Daoy (cell line): ENCODE measurements at regions not wholly inside any gene's neighbourhood (a gene's known extent, or its start where the extent isn't known, plus 50 kb on each side); places are given as distances from the start of the nearest gene placed in this dataset.

ENCODE experiments used
- DNase-seq: peaks from one replicate; pipeline ENCODE4 v3.0.0-alpha.2; 2015; ENCODE audit warnings: low read depth

DNA sequence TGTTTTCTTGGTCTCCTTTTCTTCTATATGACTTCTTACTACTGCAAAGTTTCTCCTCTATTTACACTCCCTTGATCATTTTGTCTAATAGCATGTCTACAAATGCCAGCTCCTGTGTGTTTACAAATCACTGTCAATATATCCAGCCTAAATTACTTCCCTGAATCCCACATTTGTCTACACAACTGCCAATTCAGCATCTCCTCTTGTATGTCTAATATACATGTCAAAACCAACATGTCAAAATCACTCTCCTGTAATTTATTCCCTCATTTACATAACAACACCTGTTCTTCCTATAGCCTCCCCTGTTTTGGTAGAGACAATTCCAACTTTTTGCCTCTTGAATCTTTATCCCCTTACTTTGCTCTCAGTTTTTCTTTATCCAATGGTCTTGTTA is 359.3 kb downstream of the PLOD2 start:
- no peak for DNase-seq

DNA sequence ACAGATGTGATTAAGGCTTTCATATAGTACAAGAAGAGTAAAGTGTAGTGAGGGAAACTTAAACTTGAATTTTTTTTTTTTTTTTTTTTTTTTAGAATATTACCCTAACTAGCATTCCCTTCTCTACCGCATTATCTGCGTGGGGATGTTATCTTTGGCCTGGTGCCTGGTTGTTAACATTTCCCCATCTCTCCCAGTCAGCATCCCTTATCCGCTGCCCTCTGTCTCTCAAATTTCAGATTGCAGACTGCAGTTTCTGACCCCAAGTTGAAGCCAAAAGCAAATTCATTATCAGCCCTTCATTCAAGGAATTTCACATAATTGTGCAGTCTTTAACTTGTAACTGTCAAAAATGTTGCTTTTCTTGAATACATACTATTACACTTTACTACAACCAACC is 353.0 kb downstream of the PLOD2 start:
- DNase-seq, result no peak

DNA sequence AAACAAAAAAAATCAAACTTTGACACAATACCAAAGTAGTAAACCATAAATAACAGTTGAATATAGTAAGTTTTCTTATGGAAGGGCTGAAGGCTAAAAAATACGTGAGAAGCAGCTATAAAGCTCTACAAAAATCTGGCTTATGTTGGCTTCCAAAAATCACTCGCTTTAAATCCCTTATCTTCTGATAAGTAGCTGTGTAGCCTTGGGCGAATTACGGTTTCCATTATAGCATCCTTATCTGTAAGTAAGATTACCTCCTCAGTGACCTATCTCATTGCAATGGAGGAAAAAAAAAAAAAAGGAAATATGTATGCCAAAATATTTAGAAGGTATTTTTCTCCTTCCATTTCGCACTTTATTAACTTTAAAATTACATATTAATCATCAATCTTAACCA is 348.6 kb downstream of the PLOD2 start:
- DNase-seq, result no peak

DNA sequence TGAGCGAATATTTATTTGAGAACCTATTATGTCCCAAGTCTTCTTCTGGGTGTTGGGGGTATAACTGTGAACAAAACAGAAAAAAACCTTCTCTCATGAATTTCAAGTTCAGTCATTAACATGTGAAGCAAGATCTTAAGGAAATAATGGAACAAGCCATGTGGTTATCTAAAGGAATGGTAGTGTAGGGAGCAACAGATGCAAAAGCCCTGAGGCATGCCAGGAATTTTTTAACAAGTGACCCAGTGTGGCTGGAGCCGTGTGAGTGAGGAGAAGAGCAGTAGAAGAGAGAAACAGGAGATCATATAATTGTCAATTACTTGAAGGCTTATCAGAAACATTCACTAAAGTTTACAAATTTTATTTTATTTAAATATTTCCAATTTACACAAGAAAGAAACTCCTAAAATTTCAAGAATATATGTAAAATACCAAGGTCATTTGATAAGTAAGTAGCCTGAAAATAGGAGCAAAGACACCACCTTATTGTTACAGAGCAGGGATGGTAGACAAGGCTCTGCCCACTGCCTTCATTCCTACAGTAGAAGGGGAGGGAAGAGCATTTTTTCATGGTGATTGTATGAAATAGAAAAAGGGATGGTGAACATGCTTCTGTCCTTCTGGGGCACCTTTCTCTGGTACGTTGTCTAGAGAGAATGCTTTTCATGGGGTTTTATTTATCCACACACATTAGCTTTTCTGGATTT is 345.1 kb downstream of the PLOD2 start:
- DNase-seq, result no peak

DNA sequence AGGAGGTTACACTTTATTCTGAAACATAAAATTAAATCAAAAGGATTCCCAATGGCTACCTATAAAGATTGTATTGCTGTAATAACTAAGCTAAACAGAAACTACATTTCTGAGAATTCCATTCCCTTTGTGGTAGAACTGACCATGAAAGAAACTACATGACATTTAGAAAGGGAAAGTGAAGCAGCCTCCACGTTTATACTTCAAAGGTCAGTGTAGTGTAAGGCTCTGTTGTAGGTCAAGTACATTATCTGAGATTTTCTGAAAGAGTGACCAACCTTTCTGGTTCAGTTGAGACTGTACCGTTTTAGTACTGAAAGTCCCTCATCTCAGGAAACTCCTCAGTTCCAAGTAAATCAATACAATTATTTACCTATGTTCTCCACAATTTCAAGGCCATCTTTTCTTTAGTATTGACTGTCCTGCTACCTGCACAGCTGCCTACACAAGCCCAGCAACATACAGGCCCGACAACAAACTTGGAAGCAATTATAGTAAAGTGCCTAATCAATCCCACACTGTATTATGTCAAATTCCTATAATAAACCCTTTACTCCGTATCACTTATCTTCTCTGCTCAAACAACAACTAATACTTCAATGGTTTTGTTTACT is 343.0 kb downstream of the PLOD2 start:
- no peak for DNase-seq

DNA sequence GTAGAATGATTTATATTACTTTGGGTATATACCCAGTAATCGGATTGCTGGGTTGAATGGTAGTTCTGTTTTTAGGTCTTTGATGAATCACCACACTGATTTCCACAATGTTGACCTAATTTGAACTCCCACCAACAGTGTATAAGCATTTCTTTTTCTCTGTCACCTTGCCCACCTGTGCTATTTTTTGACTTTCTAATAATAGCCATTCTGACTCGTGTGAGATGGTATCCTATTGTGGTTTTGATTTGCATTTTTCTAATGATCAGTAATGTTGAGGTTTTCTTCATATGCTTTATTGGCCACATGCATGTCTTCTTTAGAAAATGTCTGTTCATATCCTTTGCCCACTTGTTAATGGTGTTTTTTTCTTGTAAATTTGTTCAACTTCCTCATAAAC is 340.8 kb downstream of the PLOD2 start:
- DNase-seq, result no peak

DNA sequence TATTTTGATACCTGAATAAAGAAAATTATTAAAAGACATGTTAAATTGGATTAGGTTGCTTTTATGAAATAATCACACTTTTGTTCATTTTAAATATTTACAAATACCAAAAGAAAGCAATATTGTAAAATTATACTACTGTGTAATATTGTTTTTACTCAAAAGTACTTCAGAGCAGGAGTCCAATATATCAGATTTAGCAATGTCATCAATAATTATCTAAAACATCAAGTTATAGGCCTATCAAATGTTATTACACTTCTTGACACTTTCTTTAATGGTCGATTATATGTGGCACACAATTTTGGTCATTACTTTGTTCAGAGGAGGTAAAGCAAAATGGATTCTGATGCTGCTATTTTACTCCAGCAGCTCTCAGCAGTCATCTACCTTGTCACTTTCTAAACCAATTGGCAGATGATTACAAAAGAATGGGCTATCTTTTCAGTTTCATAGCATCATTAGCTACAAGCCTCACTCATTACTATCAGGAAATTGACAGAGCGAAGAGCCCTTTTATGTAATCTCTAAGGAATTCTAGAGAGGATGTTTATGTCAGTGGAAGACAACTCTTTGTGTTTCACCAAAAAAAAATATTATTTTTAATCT is 318.6 kb downstream of the PLOD2 start:
- no peak for DNase-seq

DNA sequence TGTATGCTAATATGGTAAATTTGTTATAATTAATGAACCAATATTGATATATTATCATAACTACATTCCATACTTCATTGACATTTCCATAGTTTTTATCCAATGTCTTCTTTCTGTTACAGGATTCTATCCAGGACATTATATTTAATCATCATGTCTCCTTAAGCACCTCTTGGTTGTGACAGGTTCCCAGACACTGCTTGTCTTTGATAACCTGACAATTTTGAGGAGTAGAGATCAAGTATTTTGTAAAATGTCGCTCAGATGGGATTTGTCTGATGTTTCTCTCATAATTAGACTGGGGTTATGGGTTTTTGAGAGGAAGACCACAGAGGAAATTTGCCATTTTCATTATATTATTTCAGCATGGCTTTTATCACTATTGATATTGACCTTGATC is 317.4 kb downstream of the PLOD2 start:
- no peak for DNase-seq

DNA sequence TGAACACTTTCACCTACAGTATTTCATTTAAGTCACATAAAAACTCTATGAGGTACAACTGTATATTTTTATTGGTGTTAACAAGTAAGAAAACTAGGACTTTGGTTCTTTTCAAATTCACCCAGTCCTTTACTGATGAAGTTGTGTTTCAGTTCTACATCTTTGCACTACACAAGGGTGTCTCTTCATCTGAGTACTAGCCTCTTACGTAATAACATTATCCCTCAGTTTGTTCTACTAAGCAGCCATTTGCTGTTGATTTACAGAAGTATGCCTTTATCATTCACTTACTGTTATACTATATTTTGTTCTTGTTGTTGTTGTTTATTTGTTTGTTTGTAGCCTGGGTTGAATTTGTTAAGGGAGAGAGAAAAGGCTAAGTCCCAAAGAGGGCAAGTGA is 311.9 kb downstream of the PLOD2 start:
- DNase-seq, result no peak

DNA sequence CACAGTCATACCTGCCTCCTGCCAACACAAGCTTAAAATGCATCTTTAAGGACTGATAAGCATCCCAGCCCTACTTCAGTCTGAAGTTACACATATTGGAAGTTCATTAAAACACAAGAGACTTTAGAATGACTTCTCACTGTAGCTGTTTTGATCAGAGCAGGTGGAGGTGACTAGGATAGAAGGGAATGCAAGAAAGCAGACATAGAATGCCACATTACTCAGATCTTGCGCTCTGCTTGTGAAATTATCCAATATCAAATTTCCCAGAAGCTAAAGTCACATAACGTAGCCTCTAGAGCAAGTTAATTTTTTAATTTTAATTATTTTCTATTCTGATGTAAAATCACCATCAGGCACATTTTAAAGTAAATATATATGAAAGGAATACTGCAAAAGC is 306.5 kb downstream of the PLOD2 start:
- DNase-seq, result no peak

DNA sequence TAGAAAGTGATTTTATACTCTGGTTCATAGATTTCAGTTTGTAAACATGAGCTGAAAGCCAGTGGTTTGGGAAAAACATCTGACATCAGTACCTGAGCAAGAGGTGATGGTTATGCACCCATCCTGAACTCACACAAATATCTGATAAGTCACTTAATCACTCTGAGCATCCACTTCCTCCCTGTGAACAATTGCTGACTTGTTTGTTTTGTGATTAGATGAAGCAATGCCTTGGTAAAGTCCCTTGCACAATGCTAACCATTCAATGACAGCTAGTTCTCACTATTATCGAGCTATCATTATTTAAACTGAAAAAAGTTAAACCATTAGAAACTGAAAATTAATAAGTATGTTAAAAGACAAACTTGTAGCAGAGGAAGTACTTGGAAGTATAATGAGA is 303.0 kb downstream of the PLOD2 start:
- no peak for DNase-seq

DNA sequence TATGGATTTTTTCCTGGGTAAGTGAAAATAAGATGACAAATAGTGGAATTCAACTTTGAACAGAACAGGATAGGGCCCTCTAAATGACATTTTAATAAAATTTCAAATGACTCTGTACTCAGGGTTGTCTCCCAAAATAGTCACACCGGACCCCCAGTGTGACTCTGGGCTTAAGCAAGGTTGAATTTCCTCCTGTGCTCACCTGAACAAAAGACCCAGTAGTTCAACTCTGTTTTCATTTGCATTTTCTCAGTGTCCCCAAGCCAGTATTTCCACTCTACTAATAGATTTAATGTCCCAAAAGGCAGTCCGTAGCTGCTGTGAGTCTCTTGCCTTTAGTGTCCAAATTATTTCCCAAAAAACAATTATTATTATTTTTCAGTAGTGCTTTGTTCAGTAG is 296.6 kb downstream of the PLOD2 start:
- DNase-seq, result no peak

DNA sequence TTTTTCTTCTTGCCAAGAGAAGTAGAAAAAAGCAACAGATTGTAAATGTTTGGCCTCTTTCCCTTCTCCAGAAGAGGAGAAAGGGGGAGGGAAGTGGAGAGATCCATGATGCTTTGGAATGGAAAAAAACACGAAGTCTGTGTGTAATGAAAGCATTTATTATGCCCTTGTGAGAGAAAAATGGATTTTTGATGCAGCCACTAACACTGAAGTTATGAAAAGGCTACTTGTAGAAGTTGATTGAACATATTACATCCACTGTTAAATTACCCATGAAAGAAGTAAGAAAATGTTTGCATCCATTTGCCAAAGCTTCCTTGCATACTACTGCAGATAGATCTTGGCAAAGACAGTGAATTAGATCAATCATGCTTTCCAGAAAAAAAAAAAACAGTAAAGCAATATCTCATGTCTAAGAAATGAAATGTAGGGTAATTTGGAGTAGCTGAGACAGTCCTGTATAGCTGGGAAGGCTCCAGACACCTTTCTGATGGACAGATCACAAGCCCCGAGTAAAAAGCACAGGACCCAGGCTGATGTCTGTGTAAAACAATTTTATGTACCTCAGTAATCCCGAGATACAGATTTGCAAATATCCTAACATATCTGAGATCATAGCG is 295.5 kb downstream of the PLOD2 start:
- DNase-seq, result no peak

DNA sequence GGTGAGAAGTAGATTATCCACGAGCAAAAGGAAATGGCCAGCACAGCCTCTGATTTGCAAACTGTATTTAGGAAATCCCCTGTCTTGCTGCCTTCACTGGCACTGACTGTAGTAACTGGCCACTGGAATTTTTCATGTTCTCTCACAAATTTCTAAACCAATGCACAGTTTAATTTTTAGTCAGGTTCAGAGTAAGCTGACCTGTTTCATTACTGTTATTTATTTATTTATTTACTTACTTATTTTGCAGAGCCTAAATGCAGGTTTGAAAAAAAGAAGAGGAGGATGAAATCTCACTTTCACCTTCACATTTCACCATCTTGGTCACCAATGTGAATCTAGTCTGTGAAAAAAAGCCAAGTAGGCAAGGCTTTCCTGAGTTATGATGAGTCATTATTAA is 291.0 kb downstream of the PLOD2 start:
- no peak for DNase-seq

DNA sequence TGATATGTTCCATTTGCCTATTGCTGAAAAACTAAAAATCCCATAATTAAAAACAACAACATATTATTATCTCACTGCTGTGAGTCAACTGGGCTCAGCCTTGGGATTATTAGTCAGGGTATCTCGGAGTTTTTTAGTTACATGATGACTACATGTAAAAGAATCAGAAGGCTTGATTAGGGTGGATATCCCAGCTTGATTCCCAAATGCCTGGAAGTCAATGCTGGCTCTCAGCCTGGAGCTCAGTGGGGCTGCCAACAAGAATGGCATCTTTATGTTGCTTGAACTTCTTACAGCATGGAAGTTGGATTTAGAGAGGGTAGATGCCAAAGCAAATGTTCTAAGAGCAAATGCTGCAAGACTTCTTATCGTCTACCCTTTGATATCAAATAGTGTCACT is 278.5 kb downstream of the PLOD2 start:
- no peak for DNase-seq

DNA sequence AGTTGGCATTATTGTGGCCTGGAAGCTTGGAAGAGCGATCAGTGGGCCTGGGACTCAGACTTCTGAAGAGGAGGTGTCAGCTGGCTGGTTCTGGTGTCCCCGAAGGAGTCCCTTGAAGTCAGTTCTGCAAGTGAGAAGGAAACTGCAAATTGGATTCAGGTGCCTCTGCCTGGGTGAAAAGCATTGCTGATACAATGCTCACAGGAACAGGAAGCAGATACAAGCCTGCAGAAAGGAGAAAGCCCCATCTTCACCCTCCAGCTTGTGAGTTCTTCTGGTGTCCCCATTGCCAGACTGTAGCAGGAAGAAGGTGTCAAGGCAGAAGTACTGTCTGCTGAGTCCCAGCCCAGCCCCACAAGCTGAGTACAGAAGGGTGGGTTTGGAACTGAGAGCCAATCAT is 271.3 kb downstream of the PLOD2 start:
- no peak for DNase-seq

DNA sequence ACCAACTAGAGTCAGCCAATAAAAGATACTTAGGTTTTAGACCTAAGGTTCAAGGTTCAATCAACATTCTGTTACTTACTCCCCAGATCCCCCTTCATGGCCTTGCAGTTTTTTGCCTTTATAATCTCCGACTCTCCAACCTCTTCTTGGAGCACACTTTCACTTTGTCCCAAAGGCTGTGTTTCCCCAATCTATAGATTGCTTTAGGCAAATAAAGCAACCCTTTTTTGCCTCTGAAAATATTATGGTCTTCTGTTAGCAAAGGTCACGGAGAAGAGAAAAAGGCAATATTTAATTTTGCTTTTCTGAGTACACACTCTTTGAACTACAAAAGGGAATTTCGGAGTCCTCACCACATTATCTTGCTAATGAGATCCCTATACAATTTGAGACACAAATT is 268.1 kb downstream of the PLOD2 start:
- no peak for DNase-seq

DNA sequence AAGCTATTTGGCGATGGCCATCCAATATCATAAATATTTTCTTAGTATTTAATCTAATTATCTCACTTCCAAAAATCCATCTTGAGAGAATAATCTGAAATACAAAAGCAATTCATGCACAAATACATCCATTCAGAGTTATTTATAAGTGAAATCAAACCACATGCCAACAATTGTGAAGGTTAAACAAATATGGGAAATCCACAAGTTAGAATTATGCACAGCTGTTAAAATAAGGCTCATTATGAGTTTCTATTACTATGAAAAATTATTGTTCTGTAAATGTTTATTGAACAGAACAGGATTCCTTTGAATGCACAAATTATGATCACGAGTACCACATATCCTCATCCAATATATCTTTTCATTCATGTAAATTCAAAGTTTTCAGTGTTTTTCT is 267.7 kb downstream of the PLOD2 start:
- no peak for DNase-seq

DNA sequence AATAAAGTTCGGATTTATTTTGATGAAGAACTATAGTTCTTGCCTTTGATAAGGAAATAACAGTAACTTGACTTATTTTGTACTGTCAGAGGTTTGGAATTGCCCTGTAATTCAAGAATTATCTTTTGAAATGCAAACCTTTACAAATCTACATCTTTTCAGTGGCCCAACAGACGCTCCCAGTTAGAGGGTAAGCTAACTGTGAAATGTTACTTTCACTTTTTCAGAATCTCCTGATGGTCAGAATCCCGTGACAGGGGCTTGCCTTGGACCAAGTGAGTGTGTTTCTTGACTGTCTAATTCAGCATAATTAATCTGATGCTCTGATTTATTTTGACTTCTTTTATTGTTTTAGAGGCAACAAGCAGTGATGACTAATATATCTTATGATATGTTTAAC is 262.5 kb downstream of the PLOD2 start:
- no peak for DNase-seq

DNA sequence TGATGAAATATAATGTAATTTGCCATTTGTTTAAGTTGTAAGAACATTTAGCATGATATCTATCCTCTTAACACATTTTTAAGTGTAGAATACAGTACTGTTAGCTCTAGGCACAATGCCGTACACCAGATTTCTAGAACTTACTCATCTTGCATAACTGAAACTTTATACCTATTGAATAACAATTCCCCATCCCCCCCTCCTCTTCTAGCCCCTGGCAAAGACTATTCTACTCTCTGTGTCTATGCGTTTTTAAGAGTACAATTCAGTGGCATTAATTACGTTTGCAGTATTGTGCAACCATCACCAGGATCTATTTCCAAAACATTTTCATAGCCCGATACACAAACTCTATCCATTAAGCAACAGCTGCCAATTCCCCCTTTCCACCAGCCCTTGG is 261.7 kb downstream of the PLOD2 start:
- DNase-seq, result no peak

DNA sequence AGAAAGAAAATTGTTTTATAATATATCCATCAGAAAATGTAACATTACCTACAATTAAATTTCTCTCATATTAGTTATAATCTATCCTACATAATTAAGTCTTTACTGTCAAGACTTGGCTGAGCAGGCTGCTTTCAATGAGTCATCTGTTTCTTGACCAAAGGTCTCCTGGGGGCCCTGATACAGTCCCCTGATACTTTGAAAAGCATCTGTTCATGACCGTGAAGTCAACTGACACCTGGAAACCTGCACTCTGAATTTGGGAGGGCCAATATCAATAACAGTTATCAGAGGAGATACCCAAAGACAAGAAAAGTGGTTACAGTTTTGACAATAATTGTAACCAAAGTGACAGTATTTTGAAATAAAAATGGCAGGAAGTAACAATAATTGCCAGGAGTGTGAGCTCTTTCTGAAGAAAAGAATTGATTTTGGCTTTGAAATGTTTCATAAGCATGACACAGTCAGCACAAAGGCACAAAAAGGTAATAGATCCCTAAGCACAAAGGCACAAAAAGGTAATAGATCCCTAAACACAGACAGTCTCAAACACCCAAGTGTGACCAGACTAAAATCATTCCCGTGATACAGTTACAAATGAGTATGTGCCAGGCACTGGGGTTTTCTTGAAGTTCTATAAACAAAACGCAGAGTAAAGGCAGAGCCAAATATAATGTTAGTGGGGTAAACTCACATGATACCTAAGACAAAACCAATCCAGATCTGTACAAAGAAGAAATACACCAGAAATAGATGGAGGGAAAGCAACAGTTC is 260.7 kb downstream of the PLOD2 start:
- no peak for DNase-seq

DNA sequence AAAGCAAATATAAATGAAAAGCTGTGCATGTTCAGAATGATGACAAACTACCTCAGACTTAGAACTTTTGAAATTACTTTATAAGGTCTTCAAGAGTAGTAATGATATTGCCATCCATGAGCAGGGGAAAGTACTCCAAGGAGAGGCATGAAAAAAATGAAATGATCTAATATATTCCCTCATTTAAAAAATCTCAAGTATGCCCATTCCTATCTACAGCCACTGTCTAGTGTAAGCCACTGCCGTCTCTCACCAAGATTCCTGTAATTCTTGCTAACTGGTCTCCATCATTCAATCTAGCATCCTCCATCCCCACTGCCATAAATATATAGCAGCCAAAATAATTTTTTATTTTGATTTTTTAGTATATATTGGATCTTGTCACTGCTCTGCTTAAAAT is 258.8 kb downstream of the PLOD2 start:
- DNase-seq, result no peak
